22Rv1 (cell line): ENCODE measurements at regions not wholly inside any gene's neighbourhood (a gene's known extent, or its start where the extent isn't known, plus 50 kb on each side); places are given as distances from the start of the nearest gene placed in this dataset.

Source experiments
- H3K27ac ChIP-seq: fragments of 450-650 bp; 2 replicates; pipeline ENCODE4 v1.5.1; 2017
- ZFX ChIP-seq: fragments of 450-650 bp; IDR thresholded peaks from 2 replicates; pipeline ENCODE4 v1.6.1; 2017; ENCODE audit warnings: antibody characterized with exemption, borderline replicate concordance
- TF ChIP-seq, protein P1 (sequence below): fragments of 450-650 bp; IDR thresholded peaks from 2 replicates; pipeline ENCODE4 v1.5.1; 2017; ENCODE audit warnings: mild to moderate bottlenecking

DNA sequence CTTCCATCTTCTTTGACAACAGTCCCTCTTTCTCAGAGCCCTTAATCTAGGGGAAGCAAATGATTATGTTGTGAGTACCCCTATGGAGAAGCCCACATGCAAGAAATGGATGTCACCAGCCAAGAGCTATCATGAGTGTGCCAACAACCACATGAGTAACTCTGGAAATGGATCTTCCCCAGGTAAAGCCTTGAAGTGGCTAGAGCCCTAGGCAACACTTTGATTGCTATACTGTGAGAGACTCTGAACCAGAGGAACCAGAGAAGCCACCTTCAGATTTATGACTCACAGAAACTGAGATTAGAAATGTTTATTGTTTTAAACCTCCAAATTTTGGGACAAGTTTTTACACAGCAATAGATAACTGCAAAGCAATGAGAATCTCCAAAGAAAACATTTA is 60.9 kb upstream of the COL1A2 start:
- no peak overlapping the region for H3K27ac ChIP-seq
- no peak for TF ChIP-seq ZFX
- TF ChIP-seq, protein P1, sequence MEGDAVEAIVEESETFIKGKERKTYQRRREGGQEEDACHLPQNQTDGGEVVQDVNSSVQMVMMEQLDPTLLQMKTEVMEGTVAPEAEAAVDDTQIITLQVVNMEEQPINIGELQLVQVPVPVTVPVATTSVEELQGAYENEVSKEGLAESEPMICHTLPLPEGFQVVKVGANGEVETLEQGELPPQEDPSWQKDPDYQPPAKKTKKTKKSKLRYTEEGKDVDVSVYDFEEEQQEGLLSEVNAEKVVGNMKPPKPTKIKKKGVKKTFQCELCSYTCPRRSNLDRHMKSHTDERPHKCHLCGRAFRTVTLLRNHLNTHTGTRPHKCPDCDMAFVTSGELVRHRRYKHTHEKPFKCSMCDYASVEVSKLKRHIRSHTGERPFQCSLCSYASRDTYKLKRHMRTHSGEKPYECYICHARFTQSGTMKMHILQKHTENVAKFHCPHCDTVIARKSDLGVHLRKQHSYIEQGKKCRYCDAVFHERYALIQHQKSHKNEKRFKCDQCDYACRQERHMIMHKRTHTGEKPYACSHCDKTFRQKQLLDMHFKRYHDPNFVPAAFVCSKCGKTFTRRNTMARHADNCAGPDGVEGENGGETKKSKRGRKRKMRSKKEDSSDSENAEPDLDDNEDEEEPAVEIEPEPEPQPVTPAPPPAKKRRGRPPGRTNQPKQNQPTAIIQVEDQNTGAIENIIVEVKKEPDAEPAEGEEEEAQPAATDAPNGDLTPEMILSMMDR: no peak

DNA sequence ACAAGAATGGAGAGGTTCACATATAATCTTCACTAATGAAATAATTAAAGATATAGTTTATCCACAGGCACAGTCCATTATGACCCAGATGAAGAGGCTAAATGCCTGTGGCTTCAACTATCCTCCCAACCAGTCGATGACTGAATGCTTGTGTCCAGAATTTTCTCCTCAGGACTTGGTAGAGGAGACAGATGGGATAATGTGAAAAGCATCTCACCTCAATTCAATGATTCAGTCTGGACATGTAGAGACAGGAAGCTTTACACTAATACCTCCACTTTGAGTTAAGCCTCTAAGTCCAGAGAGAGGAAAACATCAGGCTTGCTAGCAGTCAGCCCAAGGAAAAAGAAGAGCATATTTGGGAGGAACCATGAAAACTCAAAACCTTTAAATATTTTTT is 59.1 kb upstream of the COL1A2 start:
- TF ChIP-seq, protein P1: no peak
- TF ChIP-seq ZFX: no peak
- no peak overlapping the region for H3K27ac ChIP-seq

DNA sequence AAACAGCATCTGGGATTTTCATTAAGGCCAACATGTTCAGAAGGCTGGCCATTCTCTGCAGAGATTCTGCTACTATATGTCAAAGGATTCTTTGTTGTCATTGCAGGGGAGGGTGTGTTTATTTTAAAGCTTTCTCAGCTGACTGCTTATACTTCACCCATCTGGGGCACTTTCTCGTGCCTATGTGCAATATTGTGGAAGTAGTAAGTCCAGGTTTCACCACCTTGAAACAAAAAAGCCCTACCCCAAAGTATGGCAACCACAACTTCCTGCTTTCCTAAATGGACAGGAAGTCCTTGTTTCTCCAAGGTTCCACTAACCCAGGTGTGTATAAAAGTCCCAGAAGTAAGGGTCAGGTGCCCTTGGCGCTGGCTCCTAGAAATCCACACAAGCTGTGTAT is 58.7 kb upstream of the COL1A2 start:
- TF ChIP-seq, protein P1: no peak
- no peak for TF ChIP-seq ZFX
- H3K27ac ChIP-seq: no peak overlapping the region

DNA sequence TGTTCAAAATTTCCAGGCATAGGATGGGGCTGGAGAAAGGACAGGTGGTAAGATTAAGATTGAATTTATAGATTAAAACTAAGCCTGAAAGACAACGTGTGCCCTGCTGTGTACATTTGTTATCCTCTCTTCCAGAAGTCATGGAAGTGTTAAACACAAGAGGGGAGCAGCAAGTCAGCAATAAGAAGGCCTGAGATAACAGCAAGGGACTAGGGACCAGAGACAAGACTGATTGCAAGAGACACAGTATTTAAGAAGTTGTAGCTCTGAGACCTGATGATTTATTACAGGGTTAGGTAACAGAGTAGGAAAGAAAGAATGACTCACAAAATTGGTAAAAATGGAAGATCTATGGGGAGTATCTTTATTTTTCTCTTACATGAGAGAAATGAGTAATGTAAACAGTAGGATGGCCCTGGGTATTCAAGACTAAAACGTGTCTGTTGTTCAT is 55.7 kb upstream of the COL1A2 start:
- no peak overlapping the region for H3K27ac ChIP-seq
- no peak for TF ChIP-seq ZFX
- TF ChIP-seq, protein P1: no peak

DNA sequence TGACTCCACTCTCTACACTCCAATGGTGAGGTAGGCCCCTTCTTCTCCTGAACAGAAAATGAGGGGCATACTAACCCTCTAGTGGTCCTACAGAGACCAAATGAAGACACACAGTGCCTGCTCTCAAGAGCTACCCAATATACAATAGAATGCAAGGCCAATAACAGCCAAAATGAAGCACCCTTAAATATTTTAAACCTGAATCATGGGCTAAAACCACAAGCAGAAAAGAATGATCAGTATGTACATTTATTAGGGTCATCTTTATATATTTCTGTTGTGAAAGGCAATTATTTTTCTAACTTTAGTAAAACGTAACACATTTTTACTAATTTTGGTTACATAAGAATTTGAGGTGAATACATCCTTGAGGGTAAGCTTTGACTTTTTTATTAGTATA is 49.9 kb upstream of the COL1A2 start:
- H3K27ac ChIP-seq: no peak overlapping the region
- TF ChIP-seq ZFX: no peak
- TF ChIP-seq, protein P1: no peak
